ENCODE measurements at regions not wholly inside any gene's neighbourhood (a gene's known extent, or its start where the extent isn't known, plus 50 kb on each side); places are given as distances from the start of the nearest gene placed in this dataset.

DNA sequence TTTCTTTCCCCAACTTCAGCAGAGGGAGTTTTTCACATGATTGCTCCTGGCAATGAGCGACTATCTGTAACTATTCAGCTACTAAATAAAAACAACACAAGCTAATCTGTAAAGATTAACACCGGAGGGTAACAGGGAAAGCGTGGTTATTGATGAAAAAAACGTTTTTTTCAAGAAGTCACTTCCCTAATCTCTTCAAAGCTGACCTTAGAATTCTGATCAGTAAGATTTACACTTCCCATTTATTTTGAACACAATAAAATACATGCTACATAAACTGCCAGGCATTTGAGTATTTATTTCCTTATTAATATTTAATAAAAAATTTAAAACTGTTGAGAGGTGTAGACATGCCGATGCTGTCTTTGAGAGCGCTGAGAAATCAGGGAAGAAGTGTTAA is 207.4 kb upstream of the HDAC4 start:
- WGBS (ENCODE audit: insufficient coverage) = 100% methylated on average over 1 of the region's 6 CpGs
- Histone ChIP-seq H3K9ac (ENCODE audit: insufficient read depth, low read length, poor library complexity, severe bottlenecking) (peak overlapping the region; percentile 23), H3K9me3 (replicated peaks in 1 of 2; ENCODE audit: control insufficient read depth in 1 of 2, insufficient read depth in 1 of 2, low read length in 2 of 2) (peaks cover 0 to 4% of the 10 kb centered on the region in 2 donors), H3K4me3 (replicated peaks in 1 of 3; ENCODE audit: low read depth in 2 of 3, low read length in 3 of 3) (peak overlapping the region in 1 of 3 experiments; percentile 30), H2AFZ (ENCODE audit: insufficient read depth, low read depth, low read length, poor library complexity, severe bottlenecking) (peak overlapping the region; percentile 35), H4K20me1 (ENCODE audit: insufficient read depth, low read length) (no peaks in the 10 kb centered on the region), H3K4me1 (ENCODE audit: control insufficient read depth in 1 of 2, insufficient read depth in 2 of 2, low read length in 2 of 2) (peaks cover 45 to 58% of the 10 kb centered on the region in 2 donors), H3K4me2 (replicated peaks; ENCODE audit: extremely low read depth, low read length, poor library complexity, severe bottlenecking) (peak overlapping the region; percentile 52), H3K27me3 (ENCODE audit: control insufficient read depth in 2 of 2, insufficient read depth in 2 of 2, low read length in 2 of 2) (no peaks in the 10 kb centered on the region), H3K36me3 (replicated peaks in 1 of 2; ENCODE audit: control insufficient read depth in 1 of 2, insufficient read depth in 2 of 2, low read length in 2 of 2) (no peaks in the 10 kb centered on the region), H3K79me2 (ENCODE audit: insufficient read depth, low read length) (no peaks in the 10 kb centered on the region), H3K27ac (ENCODE audit: low read depth in 1 of 2, low read length in 2 of 2) (peak overlapping the region; percentile 50 to 88)
- peak overlapping the region in 1 of 2 donors; percentile 50 for H3K4me3 Mint-ChIP-seq
- H3K27ac Mint-ChIP-seq = peak overlapping the region; percentile 51 to 92 (median 80)
- H3K36me3 Mint-ChIP-seq = peaks cover 0 to 4% of the 10 kb centered on the region in 2 donors
- TF ChIP-seq, protein P1, sequence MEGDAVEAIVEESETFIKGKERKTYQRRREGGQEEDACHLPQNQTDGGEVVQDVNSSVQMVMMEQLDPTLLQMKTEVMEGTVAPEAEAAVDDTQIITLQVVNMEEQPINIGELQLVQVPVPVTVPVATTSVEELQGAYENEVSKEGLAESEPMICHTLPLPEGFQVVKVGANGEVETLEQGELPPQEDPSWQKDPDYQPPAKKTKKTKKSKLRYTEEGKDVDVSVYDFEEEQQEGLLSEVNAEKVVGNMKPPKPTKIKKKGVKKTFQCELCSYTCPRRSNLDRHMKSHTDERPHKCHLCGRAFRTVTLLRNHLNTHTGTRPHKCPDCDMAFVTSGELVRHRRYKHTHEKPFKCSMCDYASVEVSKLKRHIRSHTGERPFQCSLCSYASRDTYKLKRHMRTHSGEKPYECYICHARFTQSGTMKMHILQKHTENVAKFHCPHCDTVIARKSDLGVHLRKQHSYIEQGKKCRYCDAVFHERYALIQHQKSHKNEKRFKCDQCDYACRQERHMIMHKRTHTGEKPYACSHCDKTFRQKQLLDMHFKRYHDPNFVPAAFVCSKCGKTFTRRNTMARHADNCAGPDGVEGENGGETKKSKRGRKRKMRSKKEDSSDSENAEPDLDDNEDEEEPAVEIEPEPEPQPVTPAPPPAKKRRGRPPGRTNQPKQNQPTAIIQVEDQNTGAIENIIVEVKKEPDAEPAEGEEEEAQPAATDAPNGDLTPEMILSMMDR (IDR thresholded peaks at IDR 0.05) = no peak
- H3K27me3 Mint-ChIP-seq (ENCODE audit: low read depth in 3 of 3) = peaks cover 0 to 3% (median 1%) of the 10 kb centered on the region in 3 donors
- H3K4me1 Mint-ChIP-seq = peaks cover 47% of the 10 kb centered on the region
- H3K9me3 Mint-ChIP-seq = peaks cover 0 to 5% (median 4%) of the 10 kb centered on the region in 7 donors
- intact Hi-C loops (cut with micrococcal nuclease) = loop anchor here (5.0 to 10.0 kb wide), 3 partner anchors 49 to 386 kb away; no protein-coding TSS in a partner anchor
- peak in 1 of 3 donors; percentile 31 for DNase-seq

DNA sequence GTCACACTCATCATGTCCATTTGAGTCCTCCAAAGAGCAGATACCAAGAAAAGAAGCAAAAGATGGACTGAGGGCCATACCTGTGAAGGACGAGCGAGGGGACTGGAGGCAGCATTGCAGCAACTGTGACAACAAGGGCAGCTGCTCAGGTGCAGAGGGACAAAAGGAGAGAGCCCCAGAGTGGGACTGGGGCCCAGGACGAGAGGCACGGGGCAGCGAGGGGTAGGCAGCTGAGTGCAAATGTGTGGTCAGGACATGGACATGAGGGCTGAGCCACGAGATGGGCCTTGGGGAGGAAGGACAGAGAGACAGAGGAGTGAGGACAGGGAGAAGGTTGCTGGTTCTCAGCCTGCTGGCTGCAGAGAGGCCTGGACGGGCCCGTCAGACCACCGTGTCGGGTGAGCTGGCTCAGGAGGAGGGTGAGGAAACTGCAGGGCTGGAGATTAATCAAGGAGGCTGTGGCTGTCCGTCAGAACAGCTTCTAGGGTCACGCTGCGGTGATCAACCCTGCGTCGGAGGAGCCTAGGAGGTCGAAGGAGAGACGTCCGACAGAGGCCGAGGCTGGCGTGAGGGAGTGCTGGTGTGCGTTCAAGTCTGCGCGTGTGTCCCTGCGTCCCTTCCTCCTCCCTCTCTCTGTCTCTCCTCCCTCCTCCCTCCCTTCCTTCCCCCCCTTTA is 206.8 kb upstream of the HDAC4 start:
- Mint-ChIP-seq H3K27me3 (ENCODE audit: low read depth in 3 of 3) (peaks cover 0 to 3% (median 1%) of the 10 kb centered on the region in 3 donors), H3K9me3 (peaks cover 0 to 5% (median 4%) of the 10 kb centered on the region in 7 donors), H3K36me3 (peaks cover 0 to 4% of the 10 kb centered on the region in 2 donors), H3K4me3 (peak overlapping the region in 1 of 2 donors; percentile 73), H3K27ac (peak overlapping the region; percentile 51 to 92 (median 83)), H3K4me1 (peaks cover 53% of the 10 kb centered on the region)
- Histone ChIP-seq H3K36me3 (replicated peaks in 1 of 2; ENCODE audit: control insufficient read depth in 1 of 2, insufficient read depth in 2 of 2, low read length in 2 of 2) (no peaks in the 10 kb centered on the region), H2AFZ (ENCODE audit: insufficient read depth, low read depth, low read length, poor library complexity, severe bottlenecking) (peak overlapping the region; percentile 35), H3K27me3 (ENCODE audit: control insufficient read depth in 2 of 2, insufficient read depth in 2 of 2, low read length in 2 of 2) (no peaks in the 10 kb centered on the region), H3K4me3 (replicated peaks in 1 of 3; ENCODE audit: low read depth in 2 of 3, low read length in 3 of 3) (peak overlapping the region in 1 of 3 experiments; percentile 30), H4K20me1 (ENCODE audit: insufficient read depth, low read length) (no peaks in the 10 kb centered on the region), H3K4me2 (replicated peaks; ENCODE audit: extremely low read depth, low read length, poor library complexity, severe bottlenecking) (peak overlapping the region; percentile 52), H3K27ac (ENCODE audit: low read depth in 1 of 2, low read length in 2 of 2) (peak overlapping the region; percentile 50 to 88), H3K9me3 (replicated peaks in 1 of 2; ENCODE audit: control insufficient read depth in 1 of 2, insufficient read depth in 1 of 2, low read length in 2 of 2) (peaks cover 0 to 4% of the 10 kb centered on the region in 2 donors), H3K4me1 (ENCODE audit: control insufficient read depth in 1 of 2, insufficient read depth in 2 of 2, low read length in 2 of 2) (peaks cover 52 to 64% of the 10 kb centered on the region in 2 donors), H3K79me2 (ENCODE audit: insufficient read depth, low read length) (no peaks in the 10 kb centered on the region), H3K9ac (ENCODE audit: insufficient read depth, low read length, poor library complexity, severe bottlenecking) (peak overlapping the region; percentile 23)
- intact Hi-C loops (cut with micrococcal nuclease) = loop anchor here (2.0 to 10.0 kb wide), 4 partner anchors 50 to 385 kb away; no protein-coding TSS in a partner anchor
- TF ChIP-seq, protein P1 (IDR thresholded peaks at IDR 0.05) = no peak
- 45% methylated on average over 18 of the region's 24 CpGs for whole genome bisulfite sequencing (ENCODE audit: insufficient coverage)
- no peak for DNase-seq
